HG03159 (cell line): ENCODE measurements at regions not wholly inside any gene's neighbourhood (a gene's known extent, or its start where the extent isn't known, plus 50 kb on each side); places are given as distances from the start of the nearest gene placed in this dataset.
A peak's percentile ranks its signal among the peaks of the same experiment; 100 is the strongest.
"Not testable (repeated sequence)": the region's sequence is repeated elsewhere in the genome, so short reads cannot be mapped to it uniquely, and the experiment has no call there.

Experiments used
- ATAC-seq: cut with Tn5 transposase; IDR thresholded peaks from one replicate; pipeline ENCODE4 v1.9.1; 2021; ENCODE audit warnings: mild to moderate bottlenecking, moderate library complexity; ENCODE audit not compliant: unreplicated experiment

DNA sequence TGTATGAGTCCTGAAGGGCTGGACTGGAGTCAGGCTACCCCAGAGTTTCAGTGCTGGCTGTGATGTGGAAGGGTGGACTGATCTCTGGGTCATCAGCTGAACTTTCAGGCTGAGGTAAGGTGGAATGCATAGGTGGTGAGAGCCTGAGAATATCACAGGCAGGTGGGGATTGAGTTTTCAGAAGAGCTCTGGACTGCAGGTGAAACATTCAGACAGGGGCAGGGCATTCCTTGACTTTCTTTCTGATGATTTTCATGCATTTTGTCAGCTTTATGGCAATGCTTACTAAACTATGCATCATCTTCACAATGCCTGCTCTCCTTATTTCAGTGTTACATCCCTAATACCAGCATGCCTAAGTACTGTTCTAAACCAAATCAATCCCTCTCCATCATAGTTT, 755.0 kb downstream of the KCNA4 start:
- ATAC-seq, result no peak

DNA sequence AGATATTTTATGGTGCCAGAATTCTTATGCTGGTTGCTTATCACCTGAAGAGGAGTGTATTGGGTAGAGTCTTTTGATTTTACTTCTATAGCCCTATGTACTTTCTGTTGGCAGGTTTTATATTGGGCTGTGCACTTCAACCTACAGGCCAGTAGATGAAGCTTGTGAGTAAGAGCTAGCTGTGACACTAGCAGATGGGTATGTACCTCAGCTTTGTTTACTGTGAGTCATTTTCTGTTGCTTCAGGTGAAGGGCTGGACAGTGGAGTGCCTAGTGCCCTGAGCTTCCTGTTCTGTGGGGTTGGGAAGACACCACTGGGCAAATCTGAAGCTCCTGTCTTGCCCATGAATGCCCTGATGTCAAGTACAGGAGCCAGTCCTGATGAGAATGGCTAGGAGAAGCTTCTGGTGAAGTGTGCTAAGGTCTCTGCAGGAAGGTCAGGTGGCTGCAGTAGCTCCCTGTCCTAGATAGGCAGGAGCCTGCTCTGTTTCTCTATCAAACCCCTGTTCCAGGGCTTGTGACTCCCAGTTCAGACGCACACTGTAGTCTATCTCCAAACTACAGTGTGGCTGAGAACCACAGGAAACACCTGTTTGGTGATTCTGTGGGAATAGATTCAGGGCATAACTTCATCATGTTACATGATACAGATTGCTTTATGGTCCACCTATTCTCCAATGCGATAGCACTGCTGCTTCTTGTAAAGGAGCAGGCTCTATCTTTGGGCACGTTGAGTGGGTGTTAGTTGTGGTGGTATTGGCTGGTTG, 755.7 kb downstream of the KCNA4 start:
- no peak for ATAC-seq

DNA sequence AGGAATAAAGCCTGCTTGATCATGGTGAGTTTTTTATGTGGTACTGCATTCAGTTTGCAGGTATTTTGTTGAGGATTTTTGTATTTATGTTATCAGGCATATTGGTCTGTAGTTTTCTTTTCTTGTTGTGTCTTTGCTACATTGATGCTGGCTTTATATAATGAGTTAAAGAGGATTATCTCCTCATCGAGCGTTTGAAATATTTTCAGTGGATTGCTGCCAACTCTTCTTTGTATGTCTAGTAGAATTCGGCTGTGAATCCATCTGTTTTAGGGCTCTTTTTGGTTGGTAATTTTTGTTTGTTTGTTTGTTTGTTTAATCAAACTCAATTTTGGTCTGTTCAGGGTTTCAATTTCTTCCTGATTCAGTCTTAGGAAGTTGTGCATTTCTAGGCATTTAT, 758.4 kb downstream of the KCNA4 start:
- ATAC-seq, result no peak

DNA sequence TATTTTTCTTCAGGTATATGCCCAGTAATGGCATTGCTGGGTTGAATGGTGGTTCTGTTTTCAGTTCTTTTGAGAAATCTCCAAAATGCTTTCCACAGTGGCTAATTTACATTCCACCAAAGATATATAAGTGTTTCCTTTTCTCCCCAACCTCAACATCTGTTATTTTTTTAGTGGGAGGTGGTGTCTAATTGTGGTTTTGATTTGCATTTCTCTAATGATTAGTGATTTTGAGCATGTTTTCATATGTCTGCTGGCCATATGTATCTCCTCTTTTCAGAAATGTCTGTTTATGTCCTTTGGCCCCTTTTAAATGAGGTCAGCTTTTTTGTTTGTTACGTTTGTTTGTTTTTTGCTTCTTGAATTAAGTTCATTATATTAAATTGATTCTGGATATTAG, 760.2 kb downstream of the KCNA4 start:
- peak; percentile 43 for ATAC-seq

DNA sequence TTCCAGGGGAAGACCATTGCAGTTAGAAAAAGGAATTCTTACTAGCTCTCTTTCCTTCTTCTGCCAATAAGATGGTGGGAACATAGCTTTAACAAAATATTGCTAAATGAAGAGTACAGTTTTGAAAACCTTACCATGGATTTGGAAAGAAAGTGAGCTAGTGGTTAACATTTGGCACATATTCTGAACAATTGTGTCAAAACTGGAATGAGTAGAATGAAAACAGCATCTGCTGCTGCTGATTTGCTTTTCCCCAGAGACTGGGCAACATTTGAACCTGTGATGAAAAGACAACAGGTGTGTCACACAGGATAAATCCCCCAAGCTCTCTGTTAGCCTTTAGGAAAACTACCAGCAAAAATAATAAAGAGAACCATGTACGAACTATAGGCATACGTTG, 761.4 kb downstream of the KCNA4 start:
- no peak for ATAC-seq

DNA sequence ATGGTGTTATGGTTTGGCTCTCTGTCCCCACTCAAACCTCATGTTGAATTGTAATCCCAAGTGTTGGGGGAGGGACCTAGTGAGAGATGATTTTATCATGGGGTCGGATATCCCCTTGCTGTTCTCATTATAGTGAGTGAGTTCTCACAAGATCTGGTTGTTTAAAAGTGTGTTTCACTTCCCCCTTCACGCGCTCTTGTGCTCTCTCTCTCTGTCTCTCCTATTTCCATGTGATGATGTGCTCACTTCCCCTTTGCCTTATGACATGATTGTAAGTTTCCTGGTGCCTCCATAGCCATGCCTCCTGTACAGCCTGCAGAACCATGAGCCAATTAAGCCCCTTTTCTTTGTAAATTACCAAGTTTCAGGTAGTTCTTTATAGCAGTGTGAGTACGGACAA, 765.1 kb downstream of the KCNA4 start:
- peak; percentile 79 for ATAC-seq

DNA sequence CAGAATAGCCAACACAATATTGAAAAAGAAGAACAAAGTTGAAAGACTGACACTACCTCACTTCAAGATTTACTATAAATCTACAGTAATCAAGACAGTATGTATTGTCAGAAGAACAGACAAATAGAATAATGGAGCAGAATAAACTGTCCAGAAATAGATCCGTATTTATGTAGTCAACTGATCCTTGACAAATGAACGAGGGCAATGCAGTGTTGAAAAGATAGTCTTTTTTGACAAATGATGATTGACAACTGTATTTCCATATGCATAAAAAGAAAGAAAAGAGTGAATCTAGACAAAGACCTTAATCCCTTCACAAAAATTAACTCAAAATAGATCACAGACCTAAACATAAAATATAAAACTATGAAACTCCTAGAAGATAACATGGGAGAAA, 767.1 kb downstream of the KCNA4 start:
- ATAC-seq, result no peak

DNA sequence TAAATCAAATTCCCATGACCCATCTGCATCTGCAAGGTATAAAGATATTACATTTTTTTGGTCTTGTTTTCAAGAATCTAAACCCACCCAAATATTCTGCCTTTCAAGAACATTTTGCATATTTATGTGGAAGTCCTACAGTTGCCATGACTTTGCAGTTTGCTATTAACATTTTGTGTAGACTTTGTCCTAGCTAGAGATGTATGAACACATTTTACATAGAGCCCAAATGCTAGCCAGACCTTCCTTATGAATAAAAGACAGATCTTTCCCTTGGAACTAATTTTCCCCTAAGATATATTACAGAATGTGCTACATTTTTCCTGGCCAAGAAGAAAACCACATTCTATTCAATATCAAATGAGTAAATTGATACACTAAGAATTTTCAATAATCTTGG, 772.5 kb downstream of the KCNA4 start:
- no peak for ATAC-seq

DNA sequence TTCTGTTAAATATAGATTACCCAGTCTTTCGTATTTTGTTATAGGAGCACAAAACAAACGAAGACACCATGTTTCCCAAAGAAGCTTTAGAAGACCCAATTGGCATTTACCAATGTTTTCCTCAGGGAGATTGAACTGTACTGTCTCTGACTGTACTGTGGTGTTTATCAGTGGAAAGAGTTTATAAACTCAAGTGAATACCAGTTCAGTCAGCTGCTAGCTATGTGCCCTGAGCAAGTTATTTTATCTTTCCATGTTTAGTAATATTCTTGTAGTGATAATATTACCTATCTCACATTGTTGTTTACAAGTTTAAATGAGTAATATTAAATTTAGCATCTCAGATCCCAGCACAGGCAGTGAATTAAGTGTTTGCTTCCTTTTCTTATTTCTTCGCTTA, 773.2 kb downstream of the KCNA4 start:
- ATAC-seq, result no peak

DNA sequence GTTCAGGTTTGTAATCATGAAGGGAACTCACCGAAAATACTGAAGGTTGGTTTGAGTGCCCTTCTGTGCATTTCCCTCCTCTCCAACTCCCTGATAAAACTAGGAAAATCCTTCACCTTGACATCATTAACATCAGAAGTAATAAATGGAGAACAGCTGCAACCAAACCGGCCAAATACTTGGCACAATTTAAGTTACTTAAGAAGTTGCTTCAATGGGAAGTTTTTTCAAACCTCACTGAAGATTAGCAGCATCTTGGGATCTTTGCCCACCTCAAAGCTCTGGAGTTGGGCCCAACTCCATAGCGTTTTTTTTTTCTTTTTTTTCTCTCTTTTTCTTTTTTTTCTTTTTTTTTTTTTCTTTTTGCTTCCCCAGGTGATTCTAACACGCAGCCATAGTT, 784.8 kb downstream of the KCNA4 start:
- ATAC-seq, result no peak

DNA sequence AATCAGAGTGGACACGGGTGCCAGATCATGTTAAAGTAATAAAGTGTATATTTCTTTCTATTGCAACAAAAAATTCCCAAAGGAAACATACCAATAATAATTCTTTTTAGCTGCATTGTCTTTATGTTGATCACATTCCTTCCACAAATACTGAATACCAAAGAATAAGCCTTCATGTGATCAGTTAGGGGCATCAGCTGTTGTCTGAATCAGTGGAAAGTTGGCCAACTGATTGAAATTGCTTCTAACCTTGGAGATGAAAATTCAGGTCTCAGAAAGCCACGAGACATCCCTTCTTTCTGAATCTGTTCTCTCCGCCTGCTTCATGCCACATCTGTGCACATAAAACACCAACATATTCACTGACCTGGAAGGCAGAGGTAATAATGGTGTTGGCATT, 785.2 kb downstream of the KCNA4 start:
- ATAC-seq, result no peak

DNA sequence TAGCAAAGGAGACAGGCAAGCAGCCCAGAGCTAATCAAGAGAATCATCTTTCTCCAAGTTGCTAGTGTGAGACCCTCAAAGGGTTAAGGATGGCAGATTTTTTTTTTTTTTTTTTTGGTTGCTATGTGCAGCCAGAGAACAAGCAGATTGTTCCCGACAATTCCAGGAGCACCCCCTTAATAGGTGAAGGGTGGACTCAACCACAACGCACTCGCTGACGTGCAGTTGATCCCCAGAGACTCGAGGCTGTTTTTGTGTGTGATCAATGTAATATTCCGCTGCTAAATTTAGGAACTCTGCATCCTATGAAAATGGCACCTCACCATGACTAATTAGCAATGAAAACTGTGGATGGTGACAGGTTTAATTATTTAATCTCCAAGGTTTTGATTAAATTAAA, 789.0 kb downstream of the KCNA4 start:
- ATAC-seq, result no peak

DNA sequence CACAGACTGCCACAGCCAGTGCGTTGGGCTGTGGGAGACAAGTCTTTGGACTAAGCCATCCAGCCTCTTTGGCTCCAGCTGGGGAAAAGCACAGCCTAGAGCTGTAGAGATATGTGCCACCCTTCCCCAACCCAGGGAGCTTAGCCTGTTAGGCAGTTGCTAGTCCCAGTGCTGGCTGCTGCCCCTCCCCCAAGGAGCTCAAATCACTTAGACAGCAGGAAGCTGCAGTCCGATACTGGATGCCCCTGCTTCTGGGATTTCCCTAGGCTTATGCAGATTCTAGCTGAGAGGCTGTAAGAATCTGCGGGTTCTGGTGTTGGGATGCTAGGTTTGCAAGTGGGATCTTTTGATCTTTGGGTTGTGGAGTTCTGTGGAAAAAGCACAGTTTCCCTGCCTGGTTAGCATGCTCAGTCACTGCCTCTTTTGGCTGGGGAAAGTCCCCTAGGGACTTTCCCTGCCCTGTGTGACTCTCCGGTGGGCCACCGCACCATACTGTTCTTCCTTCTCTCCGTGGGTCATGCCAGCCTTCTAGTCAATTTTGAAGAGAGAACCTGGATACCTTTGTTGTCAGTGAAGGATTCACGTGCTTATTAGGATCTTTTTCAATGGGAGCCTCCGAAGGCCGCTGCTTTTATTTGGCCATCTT, 792.0 kb downstream of the KCNA4 start:
- ATAC-seq, result no peak

DNA sequence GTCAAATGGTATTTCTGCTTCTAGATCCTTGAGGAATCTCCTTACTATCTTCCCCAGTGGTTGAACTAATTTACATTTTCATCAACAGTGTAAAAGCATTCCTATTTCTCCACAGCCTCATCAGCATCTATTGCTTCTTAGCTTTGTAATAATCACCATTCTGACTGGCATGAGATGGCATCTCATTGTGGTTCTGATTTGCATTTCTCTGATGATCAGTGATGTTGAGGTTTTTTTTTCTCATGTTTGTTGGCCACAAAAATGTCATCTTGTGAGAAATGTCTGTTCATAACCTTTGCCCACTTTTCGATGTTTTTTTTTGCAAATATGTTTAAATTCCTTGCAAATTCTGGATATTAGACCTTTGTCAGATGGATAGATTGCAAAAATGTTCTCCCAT, 797.3 kb downstream of the KCNA4 start:
- ATAC-seq, result not testable (repeated sequence)

DNA sequence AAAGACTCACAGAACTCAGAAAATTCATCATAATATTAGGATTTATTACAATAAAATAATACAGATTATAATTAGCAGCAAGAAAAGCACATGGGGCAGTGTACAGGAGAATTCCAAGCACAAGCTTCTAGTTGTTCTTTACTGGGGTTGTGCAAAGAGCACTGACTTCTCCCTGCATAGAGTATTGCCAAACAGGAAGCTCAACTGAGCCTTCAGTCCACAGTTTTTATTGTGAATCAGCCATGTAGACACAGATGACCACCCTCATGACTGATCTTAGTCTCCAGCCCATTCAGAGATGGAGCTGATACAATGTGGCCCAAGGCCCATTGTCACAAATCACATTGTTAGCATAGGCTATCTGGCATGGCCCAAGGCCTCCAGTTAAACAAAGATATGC, 798.9 kb downstream of the KCNA4 start:
- no peak for ATAC-seq

DNA sequence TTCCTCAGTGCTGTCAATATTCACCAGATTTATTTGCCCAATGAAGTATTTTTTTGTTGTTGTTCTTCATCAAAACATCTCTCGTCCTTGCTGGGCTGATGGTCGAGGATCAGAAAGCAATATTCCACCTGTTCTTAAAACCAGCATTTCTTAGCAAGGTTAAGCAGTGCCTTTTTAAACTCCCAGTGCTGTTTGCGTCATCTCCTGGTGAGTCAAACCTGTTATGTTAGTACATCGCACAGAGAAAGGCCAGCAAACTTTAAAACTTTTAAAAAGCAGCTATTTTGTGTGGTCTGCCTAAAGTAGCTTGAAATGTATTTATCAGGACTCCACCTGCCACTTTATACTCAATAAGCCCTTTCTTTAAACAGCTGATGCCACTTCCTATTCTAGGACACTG, 802.0 kb downstream of the KCNA4 start:
- ATAC-seq, result no peak

DNA sequence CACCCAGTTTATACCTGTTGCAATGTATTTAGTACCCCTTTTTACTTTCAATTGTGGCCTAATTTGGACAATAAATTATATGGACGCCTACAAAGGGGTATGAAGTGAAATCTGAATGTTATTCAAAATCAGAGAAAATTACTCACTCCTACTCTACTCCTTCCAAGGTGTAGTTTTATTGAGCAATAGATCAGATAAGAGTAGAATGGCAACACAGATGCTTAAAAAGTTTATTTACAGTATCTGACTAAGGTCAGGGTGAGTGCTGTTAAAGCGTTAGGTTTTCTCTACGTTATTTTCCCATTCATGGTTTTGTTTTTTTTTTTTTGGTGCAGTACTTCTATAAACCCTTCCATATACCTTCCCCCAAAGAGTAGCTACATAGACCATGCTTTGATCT, 805.6 kb downstream of the KCNA4 start:
- no peak for ATAC-seq

DNA sequence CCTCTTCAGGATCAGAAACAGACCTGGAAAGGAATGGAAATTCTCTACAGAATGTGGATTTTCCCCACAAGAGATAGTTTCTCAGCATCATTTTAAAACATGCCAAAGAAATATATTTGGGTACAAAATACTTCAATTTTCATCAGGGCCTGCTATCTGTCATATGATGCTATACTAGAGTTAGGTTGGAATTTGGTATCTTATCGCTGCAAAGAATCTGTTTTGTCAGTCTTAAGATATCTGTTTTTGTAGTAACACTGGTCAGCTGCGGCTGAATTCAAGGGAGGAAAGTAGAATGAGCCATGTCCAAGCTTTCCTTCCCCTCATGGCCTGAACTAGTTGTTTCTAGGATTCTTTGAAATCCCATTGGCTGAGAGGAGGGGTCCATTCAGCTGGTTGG, 806.4 kb downstream of the KCNA4 start:
- no peak for ATAC-seq

DNA sequence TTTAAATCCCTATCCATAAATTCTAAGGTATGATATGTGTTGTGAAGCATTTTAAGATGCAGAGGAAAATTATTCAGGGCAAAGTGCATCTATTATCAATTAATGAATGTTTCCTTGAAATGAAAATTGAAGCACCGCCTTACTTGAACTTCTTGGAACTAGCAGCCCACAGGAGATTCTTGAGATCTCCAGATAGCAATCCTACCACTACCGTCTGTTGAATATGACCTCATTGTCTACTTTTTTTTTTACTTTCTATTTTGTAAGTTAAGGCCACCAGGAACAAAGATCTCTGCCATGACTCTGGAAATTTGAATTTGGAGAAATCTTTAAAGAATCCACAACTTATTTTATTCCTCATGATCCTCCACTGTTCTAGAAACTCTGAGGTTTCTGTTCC, 808.7 kb downstream of the KCNA4 start:
- no peak for ATAC-seq

DNA sequence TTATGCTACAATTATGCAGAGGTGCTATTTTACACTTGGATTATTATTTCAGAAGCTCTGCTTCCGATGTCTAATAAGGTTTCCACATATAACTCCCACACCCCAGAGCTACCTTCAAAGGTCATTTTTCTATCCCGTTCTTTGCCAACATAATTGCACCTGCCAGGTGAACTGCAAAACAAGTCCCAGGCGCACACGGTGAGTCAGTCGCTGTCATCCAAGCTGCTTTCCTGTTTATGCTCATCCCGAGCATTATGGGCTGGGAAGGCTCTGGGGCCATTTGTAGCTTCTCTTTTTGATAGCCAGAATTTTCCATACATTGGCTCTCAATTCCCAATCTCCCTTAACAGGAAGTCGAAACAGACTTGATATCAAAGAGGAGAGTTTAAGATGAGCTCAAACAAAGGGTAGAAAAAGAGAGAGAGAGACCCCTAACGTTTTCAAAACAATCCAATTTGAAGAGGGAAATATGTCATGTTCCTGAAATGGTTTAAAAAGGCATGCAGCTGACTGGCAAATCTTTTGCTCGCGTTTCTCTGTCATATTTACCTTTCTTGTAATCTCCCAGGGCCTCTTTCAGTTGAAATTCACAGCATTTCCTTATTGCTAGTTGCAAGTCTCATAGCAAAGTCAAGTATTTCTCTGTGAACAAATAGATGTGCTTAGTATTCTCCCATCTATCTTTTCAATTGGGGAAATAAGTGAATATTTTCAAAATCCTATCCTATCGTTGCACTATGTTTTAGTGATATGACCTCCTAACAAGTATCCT, 815.9 kb downstream of the KCNA4 start:
- no peak for ATAC-seq

DNA sequence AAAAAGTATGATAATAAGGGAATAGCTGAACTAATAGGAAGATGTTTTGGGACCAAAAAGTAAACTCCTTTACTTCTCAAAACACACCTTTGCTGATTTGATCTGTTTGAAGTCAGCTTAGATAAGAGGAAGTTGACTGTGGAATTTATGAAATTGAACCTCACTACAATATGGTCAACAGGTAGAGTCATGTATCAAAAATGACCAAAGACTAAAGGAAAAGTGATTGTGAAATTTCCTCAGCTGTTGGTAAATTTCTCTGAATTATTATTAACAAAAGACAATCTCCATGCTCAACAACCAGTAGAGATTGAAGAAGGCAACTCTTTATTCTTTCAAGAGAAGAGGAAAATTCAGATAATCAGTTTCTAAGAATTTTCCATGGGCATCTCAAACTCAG, 826.5 kb downstream of the KCNA4 start:
- no peak for ATAC-seq

DNA sequence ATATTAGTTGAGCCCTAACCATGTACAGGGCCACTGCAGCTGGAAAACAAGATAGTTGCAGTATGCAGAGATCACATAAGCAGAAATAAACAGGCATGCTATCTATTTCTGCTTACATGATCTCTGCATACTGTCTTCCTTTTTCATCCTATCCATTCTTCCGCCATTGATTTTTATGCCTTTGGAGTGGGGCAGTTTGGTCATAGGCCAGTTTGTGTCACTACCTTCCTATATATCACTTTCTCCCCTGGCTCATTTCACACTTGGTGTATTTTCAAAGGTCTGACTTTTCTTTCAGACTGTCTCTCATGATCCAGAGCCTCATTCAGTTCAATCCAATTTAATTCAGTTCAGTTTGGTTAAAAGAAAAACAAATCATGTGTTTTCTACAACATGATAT, 829.6 kb downstream of the KCNA4 start:
- ATAC-seq, result no peak
